ENCODE measurements at regions not wholly inside any gene's neighbourhood (a gene's known extent, or its start where the extent isn't known, plus 50 kb on each side); places are given as distances from the start of the nearest gene placed in this dataset.

DNA sequence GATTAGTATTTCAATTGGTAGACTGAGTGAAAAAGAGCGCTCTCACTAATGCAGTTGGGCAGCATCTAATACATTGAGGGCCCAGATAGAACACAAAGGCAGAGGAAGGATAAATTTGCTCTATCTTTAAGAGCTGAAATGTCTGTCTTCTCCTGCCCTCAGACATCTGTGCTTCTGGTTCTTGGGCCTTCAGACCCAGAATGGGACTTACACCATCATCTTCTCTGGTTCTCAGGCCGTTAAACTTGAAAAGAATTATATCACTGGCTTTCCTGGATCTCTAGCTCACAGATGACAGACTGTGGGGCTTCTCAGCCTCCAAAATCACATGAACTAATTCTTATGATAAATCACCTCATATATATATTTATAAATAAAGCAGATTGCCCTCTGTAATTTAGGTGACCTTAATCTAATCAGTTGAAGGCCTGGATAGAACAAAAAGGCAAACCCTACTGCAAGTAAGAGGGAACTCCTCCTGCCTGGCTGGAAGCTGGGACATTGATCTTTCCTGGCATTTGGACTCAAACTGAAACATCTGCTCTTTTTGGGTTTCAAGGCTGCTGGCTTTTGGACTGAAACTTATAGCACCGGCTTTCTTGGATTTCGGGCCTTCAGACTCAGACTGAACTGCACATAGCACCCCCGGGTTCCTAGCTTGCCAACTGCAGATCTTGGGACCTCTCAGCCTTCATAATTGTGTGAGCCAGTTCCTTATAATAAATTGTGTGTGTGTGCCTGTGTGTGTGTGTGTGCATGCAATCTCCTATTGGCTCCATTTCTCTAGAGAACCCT is 390.4 kb upstream of the PLXNA2 start:
- TF ChIP-seq, protein P1, sequence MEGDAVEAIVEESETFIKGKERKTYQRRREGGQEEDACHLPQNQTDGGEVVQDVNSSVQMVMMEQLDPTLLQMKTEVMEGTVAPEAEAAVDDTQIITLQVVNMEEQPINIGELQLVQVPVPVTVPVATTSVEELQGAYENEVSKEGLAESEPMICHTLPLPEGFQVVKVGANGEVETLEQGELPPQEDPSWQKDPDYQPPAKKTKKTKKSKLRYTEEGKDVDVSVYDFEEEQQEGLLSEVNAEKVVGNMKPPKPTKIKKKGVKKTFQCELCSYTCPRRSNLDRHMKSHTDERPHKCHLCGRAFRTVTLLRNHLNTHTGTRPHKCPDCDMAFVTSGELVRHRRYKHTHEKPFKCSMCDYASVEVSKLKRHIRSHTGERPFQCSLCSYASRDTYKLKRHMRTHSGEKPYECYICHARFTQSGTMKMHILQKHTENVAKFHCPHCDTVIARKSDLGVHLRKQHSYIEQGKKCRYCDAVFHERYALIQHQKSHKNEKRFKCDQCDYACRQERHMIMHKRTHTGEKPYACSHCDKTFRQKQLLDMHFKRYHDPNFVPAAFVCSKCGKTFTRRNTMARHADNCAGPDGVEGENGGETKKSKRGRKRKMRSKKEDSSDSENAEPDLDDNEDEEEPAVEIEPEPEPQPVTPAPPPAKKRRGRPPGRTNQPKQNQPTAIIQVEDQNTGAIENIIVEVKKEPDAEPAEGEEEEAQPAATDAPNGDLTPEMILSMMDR (IDR thresholded peaks at IDR 0.05), result no peak
- no peak for TF ChIP-seq POLR2A (IDR thresholded peaks at IDR 0.05; ENCODE audit: low read depth)
